ENCODE measurements at regions not wholly inside any gene's neighbourhood (a gene's known extent, or its start where the extent isn't known, plus 50 kb on each side); places are given as distances from the start of the nearest gene placed in this dataset.
"Not testable (repeated sequence)": the region's sequence is repeated elsewhere in the genome, so short reads cannot be mapped to it uniquely, and the experiment has no call there.

DNA sequence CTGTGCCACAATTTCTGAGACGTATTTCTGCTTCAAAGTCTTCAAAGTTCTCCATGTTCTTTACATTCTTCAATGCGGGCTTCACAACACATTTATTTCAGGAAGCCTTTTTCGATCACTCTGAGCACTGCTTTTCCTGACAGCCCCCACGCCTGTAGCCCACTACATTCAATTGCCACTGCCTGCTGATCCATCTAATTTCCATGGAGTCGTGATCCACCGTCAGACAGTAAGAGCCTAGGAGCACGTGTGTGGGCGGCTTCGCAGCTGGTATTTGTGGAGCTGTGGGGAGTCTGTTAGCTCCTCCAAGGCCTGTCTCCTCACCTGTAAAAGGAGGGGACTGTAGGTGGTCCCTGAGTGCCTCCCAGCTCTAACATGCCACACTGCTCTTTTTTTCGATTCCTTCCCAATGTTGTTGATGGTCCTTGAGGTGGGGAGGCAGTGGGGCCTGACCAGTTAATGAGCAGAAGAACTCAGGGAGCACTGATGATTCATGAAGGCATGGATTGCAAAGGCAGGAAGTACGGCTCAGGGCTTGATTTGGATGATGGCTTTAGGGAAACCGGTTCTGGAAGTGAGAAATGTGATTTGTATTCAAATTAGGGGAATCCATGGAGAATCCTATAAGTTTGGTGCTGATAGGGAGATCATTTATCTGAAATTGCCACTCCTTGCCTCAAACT is 401.1 kb upstream of the PODXL start:
- no peak for DNase-seq

DNA sequence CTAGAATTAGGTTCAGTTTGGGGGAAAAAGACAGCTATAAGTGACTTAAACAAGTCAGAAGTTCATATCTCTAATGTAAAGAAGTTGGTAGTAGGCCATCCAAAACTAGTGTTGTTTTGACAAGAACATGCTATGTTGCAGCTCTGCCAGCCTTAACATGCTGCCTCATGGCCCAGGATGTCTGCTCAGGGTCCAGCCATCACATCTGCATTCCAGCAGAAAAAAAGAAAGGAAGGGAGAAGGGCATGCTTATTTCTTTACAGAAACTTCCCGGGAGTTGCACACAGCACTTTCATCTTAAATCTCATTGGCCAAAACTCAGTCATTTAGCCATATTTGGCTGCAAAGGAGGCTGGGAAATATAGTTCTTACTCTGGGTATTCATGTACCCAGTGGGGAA is 400.4 kb upstream of the PODXL start:
- no peak for DNase-seq

DNA sequence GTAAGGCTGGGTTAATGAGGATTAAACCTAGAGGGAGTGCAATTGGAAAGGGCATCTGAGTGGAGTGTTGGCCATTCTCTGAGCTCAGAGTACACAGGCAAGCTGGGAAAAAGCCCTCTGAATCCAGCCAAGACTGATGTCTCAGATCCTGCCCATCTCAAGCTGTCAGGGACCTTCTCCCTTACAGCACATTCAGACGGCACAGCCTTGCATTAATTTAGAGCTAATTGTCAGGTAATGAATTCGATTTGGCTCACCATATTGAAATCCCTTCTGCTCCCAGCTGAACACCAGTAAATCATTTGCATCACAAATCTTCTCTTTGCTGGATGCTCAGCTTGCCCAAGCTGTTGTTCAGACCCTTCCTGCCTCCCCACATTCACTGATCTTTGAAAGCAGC is 399.3 kb upstream of the PODXL start:
- DNase-seq: no peak

DNA sequence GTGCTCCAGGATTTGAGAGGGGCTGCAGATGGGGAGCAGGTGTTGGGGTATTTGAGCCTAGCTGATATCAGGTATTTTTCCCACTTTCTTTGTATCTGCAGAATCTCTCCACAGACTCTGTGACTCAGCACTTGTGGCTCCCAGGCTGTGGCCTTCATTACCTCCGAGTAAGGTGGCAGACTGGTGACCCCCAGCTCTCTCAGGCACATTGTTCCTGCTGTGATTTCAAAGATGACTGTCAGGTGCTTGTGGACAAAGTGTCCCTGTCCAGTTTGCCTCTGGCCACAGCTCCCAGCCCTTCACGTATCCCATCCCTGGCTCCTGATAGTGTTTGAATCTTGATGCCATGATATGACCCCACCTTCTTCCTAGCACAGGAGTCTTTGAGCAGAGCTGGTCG is 396.8 kb upstream of the PODXL start:
- DNase-seq: no peak

DNA sequence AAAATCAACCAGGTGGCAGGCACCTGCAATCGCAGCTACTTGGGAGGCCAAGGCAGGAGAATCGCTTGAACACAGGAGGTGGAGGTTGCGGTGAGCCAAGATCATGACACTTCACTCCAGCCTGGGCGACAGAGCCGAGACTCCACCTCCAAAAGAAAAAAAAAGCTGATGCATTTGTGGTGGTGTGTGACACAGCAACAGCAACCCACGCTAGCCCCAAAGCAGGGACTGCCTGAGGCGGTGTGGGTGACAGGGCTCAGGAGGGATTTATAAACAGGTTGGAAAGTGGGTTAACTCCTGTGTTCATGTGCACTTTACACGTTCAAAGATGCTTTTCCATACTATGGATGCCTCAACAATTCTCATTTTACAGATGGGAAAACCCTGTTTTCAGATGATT is 395.9 kb upstream of the PODXL start:
- no peak for DNase-seq

DNA sequence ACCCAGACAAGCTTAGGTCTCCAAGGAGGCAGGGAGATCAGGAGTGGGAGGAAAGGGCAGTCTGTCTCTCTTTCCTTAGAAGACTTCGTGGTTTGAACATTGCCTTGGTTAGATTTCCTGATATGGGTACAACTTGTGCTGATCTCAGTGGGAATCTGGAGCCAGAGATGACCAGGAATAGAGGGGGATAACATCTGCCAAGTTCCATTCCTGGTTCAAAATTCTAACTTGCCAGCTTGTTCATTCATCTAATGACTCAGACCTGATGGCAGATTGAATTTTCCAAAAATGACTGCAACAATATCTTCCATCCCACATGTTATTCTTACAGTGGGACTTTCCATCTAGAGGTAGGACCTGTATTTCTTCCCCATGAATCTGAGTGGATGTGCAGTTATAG is 394.3 kb upstream of the PODXL start:
- no peak for DNase-seq

DNA sequence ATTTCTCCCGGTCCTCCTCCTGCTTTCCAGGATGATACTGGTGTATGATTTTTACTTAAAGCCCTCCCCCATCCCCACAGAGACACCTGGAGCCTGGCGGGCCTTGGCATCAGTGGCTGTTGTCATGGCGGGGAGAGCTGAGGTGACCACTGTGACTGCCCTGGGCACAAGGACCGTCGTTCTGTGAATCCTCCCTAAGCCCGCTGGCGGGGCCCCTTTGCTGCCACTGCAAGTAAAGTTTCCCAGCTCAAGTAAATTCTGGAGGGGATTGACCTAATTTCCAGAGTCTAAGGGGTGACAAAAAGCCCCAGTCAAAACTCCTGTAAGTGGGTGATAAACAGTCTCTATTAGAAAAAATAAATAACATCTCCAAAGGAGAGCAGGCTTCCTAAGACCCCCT is 393.2 kb upstream of the PODXL start:
- DNase-seq: no peak

DNA sequence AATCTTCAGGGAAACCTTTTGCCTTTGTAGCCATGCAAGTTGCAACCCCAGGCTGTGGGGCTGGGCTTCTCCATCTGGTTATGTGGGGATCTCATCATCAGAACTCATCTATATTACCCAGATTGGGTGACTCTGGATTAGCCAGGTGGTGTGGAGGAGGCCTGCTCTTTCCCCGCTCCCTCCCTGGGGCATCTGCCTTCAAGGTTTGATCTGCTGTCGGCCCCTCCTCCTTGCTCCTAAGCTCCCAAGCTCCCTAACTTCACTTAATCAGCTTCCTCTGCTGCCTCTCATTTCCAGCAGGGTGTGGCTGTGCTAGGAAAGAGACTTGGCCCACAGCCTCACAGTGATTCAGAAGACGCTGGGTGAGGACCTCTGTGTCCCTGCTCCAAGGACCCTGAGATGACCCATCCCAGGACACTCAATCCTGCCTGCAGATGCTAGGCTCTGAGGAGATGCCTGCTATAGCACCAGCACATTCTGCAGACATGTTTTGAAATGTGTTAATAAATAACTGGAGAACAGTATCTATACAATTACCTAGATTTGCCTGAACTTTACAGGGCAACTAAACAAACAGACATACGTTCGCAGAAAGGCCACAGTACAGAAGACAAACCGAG is 392.1 kb upstream of the PODXL start:
- no peak for DNase-seq

DNA sequence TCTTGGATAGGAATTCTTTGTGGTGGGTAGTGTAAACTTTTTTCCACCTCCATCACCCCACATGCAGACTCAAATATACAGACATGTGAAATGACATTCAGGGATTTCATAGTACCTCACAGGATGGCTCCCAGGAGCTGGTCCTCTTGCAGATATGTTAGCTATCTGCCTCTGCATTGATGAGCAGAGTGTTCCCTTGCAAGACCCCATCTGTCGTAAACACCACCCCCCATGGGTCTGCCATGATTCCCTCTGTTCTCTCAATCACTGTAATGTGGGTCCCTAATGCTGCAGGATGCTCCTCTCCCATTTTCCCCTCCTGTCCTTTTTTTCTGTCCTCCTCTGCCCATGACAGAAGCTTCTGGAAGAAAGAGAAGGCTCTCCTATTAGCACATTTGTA is 391.2 kb upstream of the PODXL start:
- no peak for DNase-seq

DNA sequence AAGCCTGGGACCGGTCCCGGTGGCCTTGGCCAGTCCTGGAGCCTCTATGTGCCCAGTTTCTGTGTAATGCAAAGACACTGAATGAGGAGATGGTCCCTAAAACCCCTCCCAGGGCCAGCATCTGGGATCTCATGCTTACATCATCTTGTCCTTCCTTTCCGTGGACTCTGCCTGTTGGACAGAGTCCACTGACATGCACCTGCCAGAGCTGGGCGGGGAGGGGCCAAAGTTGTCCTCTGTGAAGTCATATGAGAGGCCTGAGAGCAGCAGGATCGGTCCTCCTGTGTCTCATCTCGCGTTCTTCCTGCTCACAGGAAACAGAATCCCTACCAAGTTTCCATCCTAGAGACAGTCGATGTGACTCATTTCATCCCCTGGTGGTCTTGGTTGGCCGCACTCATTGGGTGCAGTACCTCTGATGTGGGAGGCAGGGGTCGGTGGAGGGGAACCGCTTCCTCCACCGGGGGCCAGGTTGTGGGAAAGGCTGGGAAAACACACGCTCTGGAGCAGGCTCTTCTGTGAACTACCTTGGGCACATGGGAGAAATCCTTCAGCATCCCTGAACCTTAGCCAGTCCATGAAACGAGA is 389.6 kb upstream of the PODXL start:
- no peak for DNase-seq

DNA sequence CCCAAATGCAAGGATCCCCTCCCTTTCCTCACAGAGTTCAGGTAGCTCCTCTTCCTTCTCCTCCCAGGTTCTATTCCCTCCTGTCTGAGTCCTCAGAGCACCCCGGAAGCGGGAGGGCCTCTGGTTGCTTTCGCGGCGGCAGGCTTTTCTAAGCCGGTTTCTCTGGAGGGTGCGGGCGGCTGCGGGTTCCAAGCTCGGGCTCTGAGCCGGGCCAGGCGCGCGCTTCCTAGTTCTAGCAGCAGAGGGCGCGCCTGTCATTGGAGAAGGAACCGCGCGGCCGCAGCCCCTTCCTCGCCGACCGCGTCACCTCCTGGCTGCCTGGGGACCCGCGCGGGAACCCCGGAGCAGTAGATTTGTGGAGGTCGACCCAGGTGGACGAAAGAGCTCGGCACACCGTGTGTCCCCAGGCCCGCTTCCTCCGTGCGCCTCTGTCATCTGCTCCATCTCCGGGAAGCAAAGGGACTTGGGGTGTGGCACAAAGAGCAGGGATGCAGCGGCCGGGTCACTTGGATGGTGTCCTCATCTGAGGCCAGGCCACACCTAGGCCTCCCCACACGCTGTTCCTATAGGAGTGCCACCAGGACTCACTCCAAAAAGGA is 389.0 kb upstream of the PODXL start:
- DNase-seq: peak; percentile 80

DNA sequence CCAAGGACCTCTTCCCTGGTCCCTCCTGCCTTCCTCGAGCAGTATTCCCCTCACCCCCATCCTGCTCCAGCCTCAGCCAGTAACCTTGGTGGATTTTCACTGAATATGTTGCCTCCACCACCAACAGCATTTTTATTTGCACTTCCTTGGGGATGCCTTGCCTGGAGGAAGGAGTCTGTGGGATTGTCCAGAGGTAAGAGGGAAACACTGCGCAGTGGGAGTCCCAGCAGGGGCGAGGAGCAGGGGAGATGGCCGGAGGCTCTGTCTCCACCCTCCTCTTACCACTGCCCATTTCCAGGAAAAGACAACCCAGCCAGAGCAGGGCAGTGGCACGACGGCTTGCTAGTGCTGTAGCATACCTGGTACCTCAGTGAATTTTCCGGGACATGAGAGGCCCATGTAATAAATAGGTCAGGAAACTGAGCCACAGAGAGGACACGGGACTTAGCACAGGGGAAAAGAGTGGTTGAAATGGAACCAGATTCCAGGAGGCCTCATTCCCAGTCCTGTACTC is 388.2 kb upstream of the PODXL start:
- no peak for DNase-seq

DNA sequence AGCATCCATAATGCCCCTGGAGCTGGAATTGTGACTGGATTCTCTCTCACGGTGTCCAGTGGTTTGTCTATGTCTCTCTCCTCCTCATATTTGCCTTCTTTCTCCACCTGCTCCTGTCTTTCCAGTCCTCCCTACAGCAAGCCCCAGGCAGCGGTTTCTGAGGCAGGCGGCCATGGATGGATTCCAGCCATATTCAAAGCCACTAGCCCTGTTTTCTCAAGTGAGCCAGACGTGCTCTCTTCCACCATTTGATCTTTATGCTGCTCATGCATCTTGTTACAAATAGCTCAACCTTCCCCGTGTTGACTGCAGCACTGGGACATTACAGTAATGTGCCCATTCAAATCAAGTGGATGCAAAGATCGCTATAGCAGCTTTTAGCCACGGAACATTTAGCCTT is 387.2 kb upstream of the PODXL start:
- no peak for DNase-seq

DNA sequence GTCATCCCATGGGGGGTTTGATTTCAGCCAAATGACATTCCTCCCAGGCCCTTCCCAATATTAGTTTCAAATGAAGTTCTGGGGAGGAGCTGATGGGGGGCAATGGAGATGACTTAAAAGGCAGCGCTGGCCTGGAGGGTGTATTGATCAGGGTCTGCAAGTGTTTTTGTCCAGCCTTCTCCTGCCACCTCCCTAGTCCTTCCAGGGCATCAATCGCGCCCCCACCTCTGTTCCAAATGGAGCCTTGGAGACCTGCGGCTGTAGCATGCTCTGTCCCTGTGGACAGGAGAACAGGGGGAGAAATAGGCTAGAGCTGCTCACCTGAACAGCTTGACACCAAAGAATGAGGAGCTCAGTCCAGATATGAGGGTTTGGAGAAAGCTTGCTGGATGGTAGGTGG is 386.8 kb upstream of the PODXL start:
- no peak for DNase-seq

DNA sequence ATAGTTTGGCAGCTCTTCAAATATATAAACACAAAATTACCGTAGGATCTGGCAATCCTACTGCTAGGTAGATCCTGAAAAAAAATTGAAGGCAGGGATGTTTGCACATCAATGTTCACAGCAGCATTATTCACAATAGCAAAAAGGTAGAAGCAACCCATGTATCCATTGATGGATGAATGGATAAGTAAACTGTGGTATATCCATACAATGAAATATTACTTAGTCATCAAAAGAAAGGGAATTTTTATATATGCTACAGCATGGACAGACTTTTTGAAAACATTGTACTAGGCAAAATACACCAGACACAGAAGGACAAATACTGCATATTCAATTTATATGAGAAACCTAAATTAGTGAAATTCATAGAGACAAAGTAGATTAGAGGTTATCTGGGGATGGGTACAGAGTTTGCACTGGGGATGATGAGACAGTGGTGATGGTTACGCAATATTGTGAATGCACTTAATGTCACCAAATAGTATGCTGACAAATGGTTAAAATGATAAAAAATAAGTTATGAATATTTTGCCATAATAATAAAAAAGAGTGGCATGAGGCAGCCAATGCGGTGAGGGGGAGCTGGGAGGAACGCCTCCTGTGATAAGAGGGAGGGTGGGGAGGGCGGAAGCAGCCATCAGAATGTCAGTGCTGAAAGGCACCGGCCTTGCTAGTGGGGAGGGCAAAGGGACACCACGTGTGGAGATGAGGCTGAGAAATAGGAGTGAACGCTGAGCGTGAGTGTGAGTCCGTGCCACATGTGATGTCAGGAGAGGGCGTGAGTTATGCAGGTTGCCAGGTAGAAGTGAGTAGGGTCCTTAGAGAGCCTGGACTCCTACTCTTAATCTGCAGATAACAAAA is 386.1 kb upstream of the PODXL start:
- no peak for DNase-seq

DNA sequence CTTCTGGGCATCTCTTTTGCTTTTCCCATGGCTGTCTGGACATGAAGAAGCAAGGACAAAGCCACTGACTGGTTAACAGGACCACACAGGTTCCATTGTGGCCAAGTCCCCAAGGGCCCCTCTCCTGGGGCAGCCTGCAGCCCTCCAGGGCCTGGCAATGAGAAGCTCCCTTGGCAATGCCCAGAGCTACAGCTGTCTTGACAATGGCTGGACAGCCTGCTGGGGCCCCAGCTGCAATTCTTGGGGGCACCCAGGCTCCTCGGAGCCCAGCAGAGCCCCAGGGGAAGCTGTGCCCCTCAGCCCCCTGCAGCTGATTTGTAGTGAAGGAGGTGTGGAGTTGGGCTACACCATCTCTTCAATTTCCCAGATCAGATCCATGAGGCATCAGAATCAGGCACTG is 384.9 kb upstream of the PODXL start:
- no peak for DNase-seq

DNA sequence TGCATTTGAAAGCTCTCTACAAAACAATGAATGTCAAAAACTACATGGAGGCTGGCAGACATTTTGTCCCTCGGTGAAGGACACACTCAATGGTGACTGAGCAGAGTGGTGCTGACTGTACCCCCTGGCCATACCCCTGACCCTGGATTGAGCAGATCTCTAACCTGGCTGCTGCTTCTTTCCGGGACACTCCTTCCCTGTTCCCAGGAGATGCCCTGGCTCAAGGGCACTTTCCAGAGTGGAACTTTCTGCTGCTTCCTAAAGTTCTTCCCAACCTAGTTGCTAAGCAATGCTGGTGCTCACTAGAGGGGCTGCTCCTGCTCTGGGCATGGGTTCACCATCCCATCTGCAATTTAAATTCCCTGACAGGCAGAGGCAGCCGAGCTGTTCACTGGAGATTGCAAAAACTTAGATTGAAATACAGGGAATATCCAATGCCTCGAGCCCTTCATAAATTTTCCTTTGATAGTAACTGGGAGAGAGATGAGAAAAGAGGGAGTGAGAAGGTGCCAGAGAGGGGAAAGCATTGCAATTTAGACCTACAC is 384.3 kb upstream of the PODXL start:
- no peak for DNase-seq

DNA sequence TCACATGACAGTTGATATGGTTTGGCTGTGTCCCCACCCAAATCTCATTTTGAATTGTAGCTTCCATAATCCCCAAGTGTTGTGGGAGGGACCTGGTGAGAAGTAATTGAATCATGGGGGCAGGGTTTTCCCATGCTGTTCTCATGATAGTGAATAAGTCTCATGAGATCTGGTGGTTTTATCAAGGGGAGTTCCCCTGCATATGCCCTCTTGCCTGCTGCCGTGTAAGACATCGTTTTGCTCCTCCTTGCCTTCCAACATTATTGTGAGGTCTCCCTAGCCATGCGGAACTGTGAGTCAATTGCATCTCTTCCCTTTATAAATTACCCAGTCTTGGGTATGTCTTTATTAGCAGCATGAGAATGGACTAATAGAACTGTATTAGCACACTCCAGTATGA is 382.4 kb upstream of the PODXL start:
- not testable (repeated sequence) for DNase-seq

DNA sequence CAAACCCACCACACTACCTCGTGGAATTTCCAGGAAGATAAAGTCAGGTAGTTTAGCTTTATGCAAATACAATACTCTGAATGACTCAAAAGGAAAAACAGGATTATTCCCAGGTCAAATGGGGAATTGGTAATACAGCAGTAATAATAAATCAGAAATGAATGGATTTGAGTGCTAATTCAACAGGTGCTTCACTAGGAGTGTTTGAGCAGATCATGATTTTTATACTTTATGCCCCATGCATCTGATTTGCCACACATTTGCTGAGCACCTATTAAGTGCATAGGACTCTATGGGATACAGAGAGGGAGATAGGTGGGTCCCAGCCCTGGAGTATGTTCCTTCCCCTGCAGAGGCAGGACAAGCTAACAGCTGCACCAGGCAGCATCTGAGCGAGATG is 381.4 kb upstream of the PODXL start:
- no peak for DNase-seq

DNA sequence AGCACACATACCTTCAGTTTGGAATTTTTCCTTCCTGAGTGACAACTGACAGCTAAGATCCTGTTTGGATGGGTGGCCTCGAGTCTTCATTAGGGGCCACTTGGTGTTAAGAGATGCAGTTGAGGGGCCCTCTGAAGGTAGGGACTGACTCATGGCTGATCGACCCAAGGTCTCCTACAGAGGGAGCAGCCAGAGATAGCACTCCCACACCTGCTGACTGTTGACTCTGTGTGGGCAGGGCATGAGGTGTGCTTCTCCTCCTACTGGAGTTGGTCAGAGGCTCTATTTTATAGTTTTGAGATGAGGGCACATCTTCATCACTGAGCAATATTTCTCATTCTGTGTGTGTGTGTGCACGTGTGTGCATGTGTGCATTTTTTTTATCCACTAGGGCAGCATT is 378.8 kb upstream of the PODXL start:
- no peak for DNase-seq

DNA sequence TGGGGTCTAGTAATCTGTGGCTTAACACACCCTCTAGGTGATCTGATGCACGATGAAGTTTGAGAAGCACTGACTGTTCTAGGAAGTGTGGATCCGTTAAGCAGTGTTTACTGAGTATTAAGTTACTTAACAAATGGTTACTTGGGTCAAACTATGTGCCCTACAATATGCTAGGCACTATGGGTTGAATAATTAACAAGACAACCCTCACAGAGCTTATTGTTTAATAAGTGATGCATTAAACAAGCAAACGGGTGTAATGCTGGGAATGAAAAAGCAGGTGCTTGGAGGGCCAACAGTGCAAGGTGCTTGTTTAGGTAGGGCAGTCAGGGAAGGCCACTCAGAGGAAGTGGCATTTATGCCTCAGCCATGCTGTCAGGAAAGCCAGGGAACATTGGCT is 378.0 kb upstream of the PODXL start:
- DNase-seq: no peak

DNA sequence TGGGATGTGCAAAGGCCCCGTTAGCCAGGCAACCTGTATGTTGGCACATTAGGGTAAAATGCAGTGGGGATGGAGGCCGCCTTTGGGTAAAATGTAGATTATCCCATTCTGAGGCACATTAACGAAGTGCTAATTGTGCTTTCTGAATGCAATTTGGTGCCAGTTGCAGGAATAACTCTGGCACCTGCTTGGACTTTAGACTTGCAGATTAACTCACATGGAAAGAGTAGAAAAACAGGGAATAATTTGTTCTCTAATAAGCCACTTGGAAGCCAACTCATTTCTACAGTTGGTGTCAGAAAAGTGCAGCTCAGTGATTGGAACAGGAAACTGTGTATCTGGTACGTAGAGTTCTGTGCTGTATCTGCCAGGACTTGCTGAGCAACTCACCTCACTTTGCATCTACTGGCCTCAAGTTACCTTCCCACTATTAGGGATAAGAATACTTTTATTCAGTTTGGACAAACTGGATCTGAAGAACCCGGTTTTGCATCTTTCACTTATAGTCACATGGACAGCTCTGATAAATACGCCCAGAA is 377.4 kb upstream of the PODXL start:
- no peak for DNase-seq

DNA sequence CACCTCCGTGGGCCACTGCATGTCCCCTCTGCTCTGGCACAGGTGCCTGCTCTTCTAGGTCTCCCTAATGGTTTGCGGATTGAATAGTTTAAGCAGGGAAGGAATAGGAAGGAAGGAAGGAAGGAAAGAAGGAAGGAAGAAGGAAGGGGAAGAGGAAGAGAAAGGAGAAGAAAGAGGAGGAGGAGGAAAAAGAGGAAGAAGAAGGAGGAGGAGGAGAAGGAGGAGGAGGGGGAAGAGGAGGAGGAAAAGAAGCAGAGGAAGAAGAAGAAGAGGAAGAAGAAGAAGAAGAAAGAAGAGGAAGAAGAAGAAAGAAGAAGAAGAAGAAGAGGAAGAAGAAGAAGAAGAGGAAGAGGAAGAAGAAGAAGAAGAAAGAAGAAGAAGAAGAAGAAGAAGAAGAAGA is 376.8 kb upstream of the PODXL start:
- not testable (repeated sequence) for DNase-seq
